ENCODE measurements at regions not wholly inside any gene's neighbourhood (a gene's known extent, or its start where the extent isn't known, plus 50 kb on each side); places are given as distances from the start of the nearest gene placed in this dataset.

DNA sequence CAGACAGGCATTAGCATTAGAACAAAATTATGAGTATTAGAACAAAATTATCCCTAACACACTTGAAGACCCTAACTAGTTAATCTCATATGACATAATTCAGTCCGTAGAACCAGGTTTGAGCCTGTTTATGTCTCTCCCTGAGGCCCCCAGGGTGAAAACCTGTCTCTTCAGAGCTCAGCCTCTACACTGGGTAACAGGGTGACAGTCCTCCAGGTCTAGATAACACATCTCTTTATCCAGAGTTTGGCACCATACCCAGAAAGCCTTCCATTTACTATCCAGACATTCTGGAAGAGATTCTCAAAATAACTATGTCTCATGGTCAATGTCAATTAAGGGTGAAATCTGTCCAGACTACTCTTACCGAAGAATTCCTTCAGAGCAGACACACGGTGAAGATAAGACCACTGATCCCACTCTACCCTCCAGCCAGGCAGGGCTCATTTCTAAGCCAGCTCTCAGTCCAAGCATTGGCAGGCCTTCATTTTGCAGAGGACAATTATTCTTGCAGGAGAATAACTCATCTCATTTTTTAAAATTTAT is 1195.3 kb downstream of the EFNB2 start:
- no peak overlapping the region for H3K4me3 Mint-ChIP-seq
- Histone ChIP-seq H3K9me3 (ENCODE audit: control insufficient read depth in 2 of 2, low read length in 2 of 2) (no peaks in the 10 kb centered on the region), H3K36me3 (ENCODE audit: control insufficient read depth, insufficient read depth, low read length) (no peaks in the 10 kb centered on the region), H3K27ac (ENCODE audit: insufficient read depth, low read length, poor library complexity, severe bottlenecking) (no peak overlapping the region), H3K27me3 (ENCODE audit: control insufficient read depth, insufficient read depth, low read length) (no peaks in the 10 kb centered on the region), H3K4me3 (ENCODE audit: low read depth, low read length) (no peak overlapping the region), H3K4me1 (ENCODE audit: control insufficient read depth, insufficient read depth, low read length, poor library complexity, severe bottlenecking) (no peaks in the 10 kb centered on the region)
- H3K36me3 Mint-ChIP-seq: no peaks in the 10 kb centered on the region
- peaks cover 0 to 8% (median 0%) of the 10 kb centered on the region in 7 donors for H3K9me3 Mint-ChIP-seq
- no peaks in the 10 kb centered on the region for H3K4me1 Mint-ChIP-seq
- no peaks in the 10 kb centered on the region for H3K27me3 Mint-ChIP-seq
- H3K27ac Mint-ChIP-seq: no peak overlapping the region
- DNase-seq (no peak), ATAC-seq (ENCODE audit: low read depth in 2 of 2) (no peak)

DNA sequence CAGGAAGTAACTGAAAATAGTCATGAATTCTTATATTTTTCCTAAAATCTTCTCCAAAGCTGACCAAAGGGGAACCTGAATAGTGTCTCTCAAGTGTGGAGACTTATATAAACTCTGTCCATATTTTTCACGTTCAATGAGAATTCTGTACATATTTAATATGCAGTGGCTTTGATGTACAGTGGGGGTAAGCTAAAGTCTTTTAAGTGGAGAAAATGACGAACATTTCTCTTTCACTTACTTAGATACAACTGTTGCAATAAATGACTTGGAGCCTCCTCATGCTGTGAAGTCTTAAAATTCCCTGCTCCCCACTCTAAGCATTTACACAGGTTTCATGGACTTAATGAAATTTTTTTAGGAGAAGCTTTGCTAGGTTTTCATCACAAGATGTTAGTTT is 1196.7 kb downstream of the EFNB2 start:
- H3K4me3 ChIP-seq (ENCODE audit: low read depth, low read length): no peak overlapping the region
- Mint-ChIP-seq H3K4me1 (no peaks in the 10 kb centered on the region), H3K4me3 (peak overlapping the region in 1 of 4 donors; percentile 39), H3K36me3 (no peaks in the 10 kb centered on the region), H3K9me3 (peaks cover 0 to 8% (median 2%) of the 10 kb centered on the region in 7 donors), H3K27ac (no peak overlapping the region), H3K27me3 (no peaks in the 10 kb centered on the region)
- no peak for ATAC-seq (ENCODE audit: low read depth in 2 of 2)
- H3K27ac ChIP-seq (ENCODE audit: insufficient read depth, low read length, poor library complexity, severe bottlenecking): no peak overlapping the region
- H3K9me3 ChIP-seq (ENCODE audit: control insufficient read depth in 2 of 2, low read length in 2 of 2): no peaks in the 10 kb centered on the region
- H3K36me3 ChIP-seq (ENCODE audit: control insufficient read depth, insufficient read depth, low read length): no peaks in the 10 kb centered on the region
- no peak for DNase-seq
- H3K4me1 ChIP-seq (ENCODE audit: control insufficient read depth, insufficient read depth, low read length, poor library complexity, severe bottlenecking): no peaks in the 10 kb centered on the region
- no peaks in the 10 kb centered on the region for H3K27me3 ChIP-seq (ENCODE audit: control insufficient read depth, insufficient read depth, low read length)

DNA sequence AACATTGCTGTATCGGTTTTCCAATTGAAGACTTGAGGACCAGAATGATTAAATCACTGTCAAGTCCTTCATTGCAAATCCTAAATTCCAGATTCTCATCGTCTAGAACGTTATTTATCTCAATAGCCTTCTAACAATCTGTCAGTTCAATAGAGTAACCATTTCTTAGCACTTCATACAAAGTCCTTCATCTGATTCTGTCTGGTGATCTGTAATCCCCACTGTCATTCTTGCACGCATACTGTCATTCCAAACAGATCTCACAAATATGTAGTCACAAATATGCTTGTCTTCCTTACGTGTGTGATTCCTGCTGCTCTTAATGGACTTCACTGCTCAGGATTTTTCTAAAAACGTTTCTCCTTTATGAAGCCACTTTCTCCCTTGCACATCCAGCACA is 1197.5 kb downstream of the EFNB2 start:
- H3K27ac Mint-ChIP-seq: no peak overlapping the region
- no peaks in the 10 kb centered on the region for H3K4me1 Mint-ChIP-seq

DNA sequence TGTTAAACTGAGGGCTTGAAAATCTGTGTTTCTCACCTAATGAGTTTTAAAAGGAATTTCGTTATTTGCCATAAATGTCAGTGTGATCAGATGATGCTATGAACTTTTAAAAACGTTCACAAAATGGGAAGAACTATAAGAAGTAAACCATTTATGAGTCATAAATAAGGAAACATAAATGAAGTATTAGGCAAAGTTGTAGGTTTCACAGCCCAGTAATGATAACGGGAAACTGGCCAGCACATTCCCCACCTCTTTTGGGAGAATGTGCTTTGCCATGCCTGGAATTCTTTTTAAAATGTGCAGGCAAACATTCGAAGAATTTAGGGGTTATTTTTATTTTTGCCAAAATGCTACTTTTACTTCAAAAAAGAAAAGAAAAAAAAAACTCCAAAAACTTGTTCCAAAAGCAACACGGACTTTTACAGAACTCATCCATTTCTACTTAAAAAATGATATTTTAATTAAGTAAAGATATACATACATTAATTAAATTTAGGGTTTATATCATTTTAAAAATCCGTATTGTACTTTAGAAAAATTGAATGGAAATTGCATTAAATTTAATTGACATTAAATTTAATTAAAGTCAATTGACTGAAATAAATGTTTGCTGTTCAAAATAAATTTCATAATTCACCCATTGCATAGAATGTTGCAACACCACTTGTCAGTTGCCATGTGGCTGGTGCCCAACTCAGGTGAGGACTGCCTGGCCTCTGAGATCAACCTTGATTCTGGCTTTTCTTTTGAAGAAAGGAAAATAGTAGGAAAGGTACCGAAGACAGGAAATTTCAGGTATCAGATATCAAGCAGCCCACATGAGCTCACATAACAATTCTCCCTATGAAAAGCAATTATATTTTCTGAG is 1198.5 kb downstream of the EFNB2 start:
- Histone ChIP-seq H3K9me3 (ENCODE audit: control insufficient read depth in 2 of 2, low read length in 2 of 2) (no peaks in the 10 kb centered on the region), H3K27me3 (ENCODE audit: control insufficient read depth, insufficient read depth, low read length) (no peaks in the 10 kb centered on the region), H3K27ac (ENCODE audit: insufficient read depth, low read length, poor library complexity, severe bottlenecking) (no peak overlapping the region), H3K4me3 (ENCODE audit: low read depth, low read length) (no peak overlapping the region), H3K4me1 (ENCODE audit: control insufficient read depth, insufficient read depth, low read length, poor library complexity, severe bottlenecking) (no peaks in the 10 kb centered on the region), H3K36me3 (ENCODE audit: control insufficient read depth, insufficient read depth, low read length) (no peaks in the 10 kb centered on the region)
- no peak overlapping the region for H3K27ac Mint-ChIP-seq
- no peaks in the 10 kb centered on the region for H3K27me3 Mint-ChIP-seq
- H3K36me3 Mint-ChIP-seq: no peaks in the 10 kb centered on the region
- peaks cover 0 to 7% (median 2%) of the 10 kb centered on the region in 7 donors for H3K9me3 Mint-ChIP-seq
- H3K4me1 Mint-ChIP-seq: no peaks in the 10 kb centered on the region
- no peak for DNase-seq
- no peak for ATAC-seq (ENCODE audit: low read depth in 2 of 2)
- H3K4me3 Mint-ChIP-seq: no peak overlapping the region

More for the DNA sequence above, 1197.5 kb downstream of the EFNB2 start:
- peaks cover 0 to 8% (median 2%) of the 10 kb centered on the region in 7 donors for H3K9me3 Mint-ChIP-seq
- Histone ChIP-seq H3K27ac (ENCODE audit: insufficient read depth, low read length, poor library complexity, severe bottlenecking) (no peak overlapping the region), H3K36me3 (ENCODE audit: control insufficient read depth, insufficient read depth, low read length) (no peaks in the 10 kb centered on the region), H3K4me3 (ENCODE audit: low read depth, low read length) (no peak overlapping the region), H3K27me3 (ENCODE audit: control insufficient read depth, insufficient read depth, low read length) (no peaks in the 10 kb centered on the region), H3K4me1 (ENCODE audit: control insufficient read depth, insufficient read depth, low read length, poor library complexity, severe bottlenecking) (no peaks in the 10 kb centered on the region), H3K9me3 (ENCODE audit: control insufficient read depth in 2 of 2, low read length in 2 of 2) (no peaks in the 10 kb centered on the region)
- H3K4me3 Mint-ChIP-seq: no peak overlapping the region
- no peaks in the 10 kb centered on the region for H3K36me3 Mint-ChIP-seq
- H3K27me3 Mint-ChIP-seq: no peaks in the 10 kb centered on the region
- ATAC-seq (ENCODE audit: low read depth in 2 of 2) (no peak), DNase-seq (no peak)

DNA sequence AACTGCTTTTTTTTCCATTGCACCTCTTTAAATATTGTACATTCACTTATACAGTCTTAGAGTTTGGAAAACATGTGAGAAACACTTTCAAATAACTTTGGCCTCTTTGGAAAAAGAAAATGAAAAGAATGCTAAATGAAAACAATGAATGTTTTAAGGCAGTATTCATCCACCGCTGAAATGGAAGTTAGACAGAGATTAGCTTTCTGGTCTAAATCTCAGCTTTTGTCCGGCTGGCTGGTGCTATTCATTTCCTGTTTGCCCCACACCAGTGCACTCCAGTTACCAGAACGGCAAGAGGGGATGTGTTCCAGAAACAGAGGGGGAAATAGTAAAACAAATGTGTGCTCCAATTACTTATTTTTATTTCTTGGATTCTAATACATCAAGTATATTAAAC is 1201.3 kb downstream of the EFNB2 start:
- no peak overlapping the region for H3K4me3 ChIP-seq (ENCODE audit: low read depth, low read length)
- Mint-ChIP-seq H3K9me3 (peaks cover 0 to 6% (median 1%) of the 10 kb centered on the region in 7 donors), H3K27ac (no peak overlapping the region), H3K4me3 (no peak overlapping the region), H3K4me1 (no peaks in the 10 kb centered on the region), H3K36me3 (no peaks in the 10 kb centered on the region), H3K27me3 (no peaks in the 10 kb centered on the region)
- DNase-seq (no peak), ATAC-seq (ENCODE audit: low read depth in 2 of 2) (no peak)
- H3K36me3 ChIP-seq (ENCODE audit: control insufficient read depth, insufficient read depth, low read length): no peaks in the 10 kb centered on the region
- no peak overlapping the region for H3K27ac ChIP-seq (ENCODE audit: insufficient read depth, low read length, poor library complexity, severe bottlenecking)
- H3K27me3 ChIP-seq (ENCODE audit: control insufficient read depth, insufficient read depth, low read length): no peaks in the 10 kb centered on the region
- H3K9me3 ChIP-seq (ENCODE audit: control insufficient read depth in 2 of 2, low read length in 2 of 2): no peaks in the 10 kb centered on the region
- no peaks in the 10 kb centered on the region for H3K4me1 ChIP-seq (ENCODE audit: control insufficient read depth, insufficient read depth, low read length, poor library complexity, severe bottlenecking)

DNA sequence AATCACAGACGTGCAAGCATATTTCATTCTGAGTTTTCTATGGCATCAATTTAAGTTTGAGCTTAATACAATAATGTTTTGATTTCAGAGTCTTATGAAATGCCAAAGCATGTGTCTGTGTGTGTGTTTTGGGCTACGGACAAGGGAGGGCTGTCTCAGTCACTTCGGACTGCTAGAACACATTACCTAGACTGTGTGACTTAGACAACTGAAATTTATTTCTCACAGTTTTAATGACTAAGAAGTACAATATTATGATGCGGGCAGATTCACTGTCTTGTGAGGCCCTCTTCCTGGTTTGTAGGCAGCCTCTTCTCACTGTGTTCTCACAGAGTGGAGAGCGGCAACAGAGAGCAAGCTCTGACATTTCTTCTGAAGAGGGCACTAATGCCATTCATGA is 1202.0 kb downstream of the EFNB2 start:
- Mint-ChIP-seq H3K9me3 (peaks cover 0 to 10% (median 1%) of the 10 kb centered on the region in 7 donors), H3K4me1 (no peaks in the 10 kb centered on the region)
- DNase-seq: no peak

DNA sequence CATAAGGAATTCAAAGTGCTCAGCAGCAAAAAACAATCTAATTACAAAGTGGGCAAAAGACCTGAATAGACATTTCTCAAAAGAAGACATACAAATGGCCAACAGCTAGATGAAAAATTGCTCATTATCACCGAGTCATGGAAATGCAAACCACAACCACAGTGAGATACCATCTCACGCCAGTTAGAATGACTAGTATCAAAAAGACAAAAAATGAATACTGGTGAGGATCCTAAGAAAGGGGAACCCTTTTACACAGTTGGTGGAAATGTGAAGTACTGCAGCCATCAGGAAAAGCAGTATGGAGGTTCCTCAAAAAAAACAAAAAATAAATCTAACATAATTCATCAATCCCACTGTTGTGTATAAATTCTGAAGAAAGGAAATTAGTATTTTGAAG is 1206.1 kb downstream of the EFNB2 start:
- Histone ChIP-seq H3K9me3 (ENCODE audit: control insufficient read depth in 2 of 2, low read length in 2 of 2) (no peaks in the 10 kb centered on the region), H3K27ac (ENCODE audit: insufficient read depth, low read length, poor library complexity, severe bottlenecking) (no peak overlapping the region), H3K4me1 (ENCODE audit: control insufficient read depth, insufficient read depth, low read length, poor library complexity, severe bottlenecking) (no peaks in the 10 kb centered on the region), H3K27me3 (ENCODE audit: control insufficient read depth, insufficient read depth, low read length) (no peaks in the 10 kb centered on the region), H3K36me3 (ENCODE audit: control insufficient read depth, insufficient read depth, low read length) (no peaks in the 10 kb centered on the region), H3K4me3 (ENCODE audit: low read depth, low read length) (no peak overlapping the region)
- ATAC-seq (ENCODE audit: low read depth in 2 of 2): no peak
- H3K4me3 Mint-ChIP-seq: no peak overlapping the region
- no peak for DNase-seq
- H3K27me3 Mint-ChIP-seq: no peaks in the 10 kb centered on the region
- H3K9me3 Mint-ChIP-seq: peaks cover 0 to 10% (median 1%) of the 10 kb centered on the region in 7 donors
- no peaks in the 10 kb centered on the region for H3K36me3 Mint-ChIP-seq
- no peaks in the 10 kb centered on the region for H3K4me1 Mint-ChIP-seq
- no peak overlapping the region for H3K27ac Mint-ChIP-seq

More for the DNA sequence above, 1202.0 kb downstream of the EFNB2 start:
- H3K4me3 Mint-ChIP-seq: no peak overlapping the region
- no peaks in the 10 kb centered on the region for H3K36me3 Mint-ChIP-seq
- H3K27ac Mint-ChIP-seq: no peak overlapping the region
- no peaks in the 10 kb centered on the region for H3K4me1 ChIP-seq (ENCODE audit: control insufficient read depth, insufficient read depth, low read length, poor library complexity, severe bottlenecking)
- no peaks in the 10 kb centered on the region for H3K27me3 ChIP-seq (ENCODE audit: control insufficient read depth, insufficient read depth, low read length)
- no peaks in the 10 kb centered on the region for H3K36me3 ChIP-seq (ENCODE audit: control insufficient read depth, insufficient read depth, low read length)
- no peaks in the 10 kb centered on the region for H3K9me3 ChIP-seq (ENCODE audit: control insufficient read depth in 2 of 2, low read length in 2 of 2)
- no peaks in the 10 kb centered on the region for H3K27me3 Mint-ChIP-seq
- ATAC-seq (ENCODE audit: low read depth in 2 of 2): no peak
- no peak overlapping the region for H3K4me3 ChIP-seq (ENCODE audit: low read depth, low read length)
- no peak overlapping the region for H3K27ac ChIP-seq (ENCODE audit: insufficient read depth, low read length, poor library complexity, severe bottlenecking)

DNA sequence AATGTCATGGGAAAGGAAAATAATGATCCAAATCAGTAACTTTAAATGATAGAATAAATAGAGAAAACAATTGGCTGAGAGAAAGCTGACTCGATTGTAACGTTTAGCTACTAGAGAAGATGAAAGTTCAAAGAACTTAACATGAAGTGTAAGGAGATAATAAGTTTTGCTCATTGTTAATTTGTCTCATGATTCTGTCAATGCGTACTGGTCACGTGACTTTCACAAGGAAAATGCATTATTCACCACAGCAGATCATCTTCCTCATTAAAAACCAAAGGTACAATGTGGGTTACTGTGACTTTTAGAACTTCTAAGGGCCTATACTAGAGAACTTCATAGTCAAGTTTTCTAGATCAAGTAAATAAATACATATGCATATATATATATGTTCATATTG is 1207.2 kb downstream of the EFNB2 start:
- H3K4me1 Mint-ChIP-seq: no peaks in the 10 kb centered on the region
- Histone ChIP-seq H3K9me3 (ENCODE audit: control insufficient read depth in 2 of 2, low read length in 2 of 2) (no peaks in the 10 kb centered on the region), H3K4me3 (ENCODE audit: low read depth, low read length) (no peak overlapping the region), H3K36me3 (ENCODE audit: control insufficient read depth, insufficient read depth, low read length) (no peaks in the 10 kb centered on the region), H3K27me3 (ENCODE audit: control insufficient read depth, insufficient read depth, low read length) (no peaks in the 10 kb centered on the region), H3K27ac (ENCODE audit: insufficient read depth, low read length, poor library complexity, severe bottlenecking) (no peak overlapping the region), H3K4me1 (ENCODE audit: control insufficient read depth, insufficient read depth, low read length, poor library complexity, severe bottlenecking) (no peaks in the 10 kb centered on the region)
- no peaks in the 10 kb centered on the region for H3K36me3 Mint-ChIP-seq
- ATAC-seq (ENCODE audit: low read depth in 2 of 2) (no peak), DNase-seq (no peak)
- peaks cover 0 to 14% (median 0%) of the 10 kb centered on the region in 7 donors for H3K9me3 Mint-ChIP-seq
- H3K4me3 Mint-ChIP-seq: no peak overlapping the region
- no peaks in the 10 kb centered on the region for H3K27me3 Mint-ChIP-seq
- H3K27ac Mint-ChIP-seq: no peak overlapping the region

Measured in CD4-positive, CD25-positive, alpha-beta regulatory T cell (primary cell).